ENCODE measurements at regions not wholly inside any gene's neighbourhood (a gene's known extent, or its start where the extent isn't known, plus 50 kb on each side); places are given as distances from the start of the nearest gene placed in this dataset.
"Not testable (repeated sequence)": the region's sequence is repeated elsewhere in the genome, so short reads cannot be mapped to it uniquely, and the experiment has no call there.

DNA sequence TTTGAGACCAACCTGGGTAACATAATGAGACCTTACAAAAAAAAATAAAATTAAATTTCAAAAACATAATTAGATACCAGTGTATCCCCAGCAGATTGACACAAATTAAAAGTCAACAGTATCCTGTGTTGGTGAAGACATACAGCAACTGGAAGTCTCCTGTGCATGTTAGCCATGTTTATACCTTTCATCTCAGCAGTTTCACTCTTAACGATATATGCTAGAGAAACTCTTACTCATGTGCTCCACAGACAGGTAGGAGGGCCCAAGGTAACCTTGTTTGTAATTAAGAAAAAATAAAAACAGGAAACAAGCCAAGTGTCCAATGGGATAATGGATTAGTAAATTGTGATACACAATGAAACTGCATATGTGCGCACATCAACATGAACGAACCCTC is 50.1 kb upstream of the N4BP3 start:
- TF ChIP-seq BHLHE40 (IDR thresholded peaks at IDR 0.05; ENCODE audit: borderline replicate concordance) = no peak
- TF ChIP-seq ZNF384 (IDR thresholded peaks at IDR 0.05) = no peak
- no peak for TF ChIP-seq SUZ12 (IDR thresholded peaks at IDR 0.05)
- no peak for TF ChIP-seq LEF1 (IDR thresholded peaks at IDR 0.05; ENCODE audit: borderline replicate concordance)
- no peak for TF ChIP-seq FOXK2 (IDR thresholded peaks at IDR 0.05)
- no peak for TF ChIP-seq TARDBP (IDR thresholded peaks at IDR 0.05)
- TF ChIP-seq FOXA1 (IDR thresholded peaks at IDR 0.05) = no peak
- ChIA-PET CTCF (interaction anchor here (1.0 kb wide), 1 partner anchor 12 kb away, joined by 3 read pairs; no protein-coding TSS in a partner anchor), POLR2A (no interaction called here)
- DNase-seq (ENCODE audit: extremely low spot score) = no peak

DNA sequence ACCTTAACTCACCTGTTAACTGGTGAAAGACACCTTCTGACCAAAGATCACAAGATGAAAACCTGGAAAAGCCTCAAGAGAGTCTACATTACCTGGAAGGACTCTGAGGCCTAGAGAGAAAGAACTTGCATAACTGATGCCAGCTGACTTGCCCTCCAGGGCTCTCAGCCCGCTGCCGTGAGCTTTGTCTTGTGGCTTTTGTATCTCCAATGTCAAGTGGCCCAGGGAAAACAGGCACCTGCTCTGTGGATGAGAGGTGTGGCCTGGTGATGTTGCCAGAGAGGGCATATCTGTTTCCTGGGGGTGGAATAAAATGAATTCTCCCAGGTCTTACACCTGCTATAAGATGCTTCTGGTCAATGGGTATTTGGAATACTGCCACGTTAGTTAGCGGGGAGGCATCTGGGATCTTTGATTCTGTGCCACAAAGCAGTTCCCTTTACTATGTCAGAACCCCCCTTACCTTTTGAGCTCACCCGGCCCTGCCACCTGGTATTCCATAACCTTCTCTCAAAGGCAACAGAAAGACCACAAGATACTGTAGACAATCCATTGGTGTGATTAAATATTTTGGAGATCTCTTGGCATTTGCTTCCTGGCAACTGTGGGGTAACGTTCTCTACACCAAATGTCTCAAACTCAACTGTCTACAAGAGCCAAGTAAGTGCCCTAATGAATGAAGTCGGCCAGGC is 54.9 kb upstream of the N4BP3 start:
- POLR2A ChIA-PET = no interaction called here
- TF ChIP-seq FOXK2 (IDR thresholded peaks at IDR 0.05) (no peak), FOXA1 (IDR thresholded peaks at IDR 0.05) (no peak), BHLHE40 (IDR thresholded peaks at IDR 0.05; ENCODE audit: borderline replicate concordance) (no peak), SUZ12 (IDR thresholded peaks at IDR 0.05) (no peak), LEF1 (IDR thresholded peaks at IDR 0.05; ENCODE audit: borderline replicate concordance) (no peak), ZNF384 (IDR thresholded peaks at IDR 0.05) (no peak), HDGF (IDR thresholded peaks at IDR 0.05; ENCODE audit: borderline replicate concordance) (no peak), L3MBTL2 (conservative IDR thresholded peaks at IDR 0.05) (no peak), CTBP1 (IDR thresholded peaks at IDR 0.05; ENCODE audit: borderline replicate concordance) (no peak), ELF4 (IDR thresholded peaks at IDR 0.05) (no peak), FOXM1 (IDR thresholded peaks at IDR 0.05; ENCODE audit: borderline replicate concordance) (no peak), TARDBP (IDR thresholded peaks at IDR 0.05) (no peak), ARNT (IDR thresholded peaks at IDR 0.05) (no peak), NFRKB (IDR thresholded peaks at IDR 0.05) (no peak), SP1 (IDR thresholded peaks at IDR 0.05) (no peak)
- TF ChIP-seq, protein P1, sequence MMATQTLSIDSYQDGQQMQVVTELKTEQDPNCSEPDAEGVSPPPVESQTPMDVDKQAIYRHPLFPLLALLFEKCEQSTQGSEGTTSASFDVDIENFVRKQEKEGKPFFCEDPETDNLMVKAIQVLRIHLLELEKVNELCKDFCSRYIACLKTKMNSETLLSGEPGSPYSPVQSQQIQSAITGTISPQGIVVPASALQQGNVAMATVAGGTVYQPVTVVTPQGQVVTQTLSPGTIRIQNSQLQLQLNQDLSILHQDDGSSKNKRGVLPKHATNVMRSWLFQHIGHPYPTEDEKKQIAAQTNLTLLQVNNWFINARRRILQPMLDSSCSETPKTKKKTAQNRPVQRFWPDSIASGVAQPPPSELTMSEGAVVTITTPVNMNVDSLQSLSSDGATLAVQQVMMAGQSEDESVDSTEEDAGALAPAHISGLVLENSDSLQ (IDR thresholded peaks at IDR 0.05) = no peak
- CTCF ChIA-PET = no interaction called here
- no peak for DNase-seq (ENCODE audit: extremely low spot score)

DNA sequence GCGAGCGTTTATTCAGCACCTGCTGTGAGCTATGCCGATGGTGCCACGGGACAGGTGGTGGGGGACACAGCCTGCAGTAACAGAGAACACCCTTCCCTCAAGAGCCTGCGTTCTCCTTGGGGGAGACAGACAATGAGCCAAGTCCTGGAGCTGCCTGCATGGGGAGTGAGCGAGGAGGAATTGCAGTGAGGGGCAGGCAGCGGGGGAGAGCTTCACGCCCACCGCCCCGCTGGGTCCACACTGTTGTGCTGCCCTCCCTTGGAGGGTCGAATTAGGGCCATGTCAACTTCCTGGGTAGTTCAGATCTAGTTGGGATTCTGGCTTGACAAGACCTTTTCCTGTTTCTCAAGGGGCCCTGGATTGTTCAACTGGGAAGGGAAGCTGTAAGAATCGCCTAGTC is 55.5 kb upstream of the N4BP3 start:
- no peak for TF ChIP-seq ARNT (IDR thresholded peaks at IDR 0.05)
- TF ChIP-seq FOXK2 (IDR thresholded peaks at IDR 0.05) = no peak
- TF ChIP-seq, protein P1 (IDR thresholded peaks at IDR 0.05) = no peak
- TF ChIP-seq L3MBTL2 (conservative IDR thresholded peaks at IDR 0.05) = no peak
- TF ChIP-seq BHLHE40 (IDR thresholded peaks at IDR 0.05; ENCODE audit: borderline replicate concordance) = no peak
- no peak for TF ChIP-seq FOXA1 (IDR thresholded peaks at IDR 0.05)
- no peak for TF ChIP-seq TARDBP (IDR thresholded peaks at IDR 0.05)
- TF ChIP-seq FOXM1 (IDR thresholded peaks at IDR 0.05; ENCODE audit: borderline replicate concordance) = no peak
- TF ChIP-seq NFRKB (IDR thresholded peaks at IDR 0.05) = no peak
- no peak for TF ChIP-seq ZNF384 (IDR thresholded peaks at IDR 0.05)
- no peak for TF ChIP-seq ELF4 (IDR thresholded peaks at IDR 0.05)
- TF ChIP-seq LEF1 (IDR thresholded peaks at IDR 0.05; ENCODE audit: borderline replicate concordance) = no peak
- TF ChIP-seq HDGF (IDR thresholded peaks at IDR 0.05; ENCODE audit: borderline replicate concordance) = no peak
- no peak for TF ChIP-seq SUZ12 (IDR thresholded peaks at IDR 0.05)
- no peak for TF ChIP-seq CTBP1 (IDR thresholded peaks at IDR 0.05; ENCODE audit: borderline replicate concordance)
- no peak for TF ChIP-seq SP1 (IDR thresholded peaks at IDR 0.05)
- DNase-seq (ENCODE audit: extremely low spot score) = no peak
- CTCF ChIA-PET = no interaction called here
- POLR2A ChIA-PET = no interaction called here

DNA sequence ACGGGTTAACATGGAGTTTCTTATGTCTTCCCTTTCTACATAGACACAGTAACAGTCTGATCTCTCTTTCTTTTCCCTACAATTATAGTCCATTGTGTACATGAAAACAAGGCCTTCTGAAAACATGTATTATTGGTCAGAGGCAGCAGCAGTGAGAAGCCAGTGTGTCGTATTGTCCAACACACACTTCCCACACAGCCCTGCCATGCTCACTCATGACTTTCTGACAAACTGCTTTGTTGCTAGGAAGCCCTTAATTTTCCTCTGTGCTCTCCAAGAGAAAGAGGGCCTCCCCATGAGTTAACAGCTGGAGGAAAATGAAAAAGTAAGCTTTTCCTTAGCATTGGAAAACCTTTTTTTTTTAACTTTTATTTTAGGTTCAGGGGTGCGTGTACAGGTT is 56.4 kb upstream of the N4BP3 start:
- POLR2A ChIA-PET = no interaction called here
- CTCF ChIA-PET = no interaction called here
- no peak for TF ChIP-seq FOXK2 (IDR thresholded peaks at IDR 0.05)
- no peak for TF ChIP-seq ZNF384 (IDR thresholded peaks at IDR 0.05)
- no peak for TF ChIP-seq BHLHE40 (IDR thresholded peaks at IDR 0.05; ENCODE audit: borderline replicate concordance)
- no peak for TF ChIP-seq HDGF (IDR thresholded peaks at IDR 0.05; ENCODE audit: borderline replicate concordance)
- DNase-seq (ENCODE audit: extremely low spot score) = no peak

DNA sequence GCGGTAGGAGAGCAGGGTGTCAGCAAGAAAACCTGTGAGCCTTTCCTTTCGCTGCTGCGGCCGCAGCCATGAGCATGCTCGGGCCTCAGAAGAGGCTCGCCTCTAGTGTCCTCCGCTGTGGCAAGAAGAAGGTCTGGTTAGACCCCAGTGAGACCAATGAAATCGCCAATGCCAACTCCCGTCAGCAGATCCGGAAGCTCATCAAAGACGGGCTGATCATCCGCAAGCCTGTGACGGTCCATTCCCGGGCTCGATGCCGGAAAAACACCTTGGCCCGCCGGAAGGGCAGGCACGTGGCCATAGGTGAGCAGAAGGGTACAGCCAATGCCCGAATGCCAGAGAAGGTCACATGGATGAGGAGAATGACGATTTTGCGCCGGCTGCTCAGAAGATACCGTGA is 57.8 kb upstream of the N4BP3 start:
- POLR2A ChIA-PET = interaction anchor here (0.6 kb wide), 1 partner anchor 653 kb away, joined by 3 read pairs; no protein-coding TSS in a partner anchor
- DNase-seq (ENCODE audit: extremely low spot score); CTCF ChIA-PET: not testable (repeated sequence)

DNA sequence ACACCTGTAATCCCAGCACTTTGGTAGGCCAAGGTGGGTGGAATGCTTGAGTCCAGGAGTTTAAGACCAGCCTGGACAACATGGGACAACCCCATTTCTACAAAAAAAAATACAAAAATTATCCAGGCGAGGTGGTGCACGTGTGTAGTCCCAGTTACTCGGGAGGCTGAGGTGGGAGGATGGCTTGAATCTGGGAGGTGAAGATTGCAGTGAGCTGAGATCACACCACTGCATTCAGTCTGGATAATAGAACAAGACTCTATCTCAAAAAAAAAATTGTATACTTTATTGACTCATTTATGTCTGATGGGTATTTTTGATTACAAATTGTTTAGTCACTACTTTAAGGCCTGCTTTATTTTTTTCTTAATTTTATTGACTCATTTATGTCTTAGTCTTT is 56.0 kb upstream of the PROP1 start:
- POLR2A ChIA-PET; CTCF ChIA-PET; DNase-seq (ENCODE audit: extremely low spot score): not testable (repeated sequence)

DNA sequence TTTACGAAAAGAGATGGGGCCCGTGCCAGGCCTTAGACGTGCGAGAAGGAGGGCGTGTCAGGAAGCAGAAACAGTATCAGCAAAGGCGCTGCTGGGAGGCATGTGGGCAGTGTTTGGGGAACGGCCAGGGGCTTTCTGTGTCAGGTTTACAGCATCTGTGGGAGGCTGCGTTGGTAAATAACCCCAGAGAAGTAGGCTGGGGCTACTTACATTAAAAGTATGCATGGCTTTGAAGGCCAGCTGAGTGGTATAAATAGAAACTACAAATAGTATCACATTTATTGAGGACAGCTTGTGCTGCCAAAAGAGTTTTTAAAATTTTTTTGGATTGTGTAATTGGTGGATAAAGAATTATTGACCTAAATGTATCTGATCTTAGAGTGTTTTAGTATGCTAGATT is 54.8 kb upstream of the PROP1 start:
- DNase-seq (ENCODE audit: extremely low spot score); CTCF ChIA-PET: not testable (repeated sequence)

DNA sequence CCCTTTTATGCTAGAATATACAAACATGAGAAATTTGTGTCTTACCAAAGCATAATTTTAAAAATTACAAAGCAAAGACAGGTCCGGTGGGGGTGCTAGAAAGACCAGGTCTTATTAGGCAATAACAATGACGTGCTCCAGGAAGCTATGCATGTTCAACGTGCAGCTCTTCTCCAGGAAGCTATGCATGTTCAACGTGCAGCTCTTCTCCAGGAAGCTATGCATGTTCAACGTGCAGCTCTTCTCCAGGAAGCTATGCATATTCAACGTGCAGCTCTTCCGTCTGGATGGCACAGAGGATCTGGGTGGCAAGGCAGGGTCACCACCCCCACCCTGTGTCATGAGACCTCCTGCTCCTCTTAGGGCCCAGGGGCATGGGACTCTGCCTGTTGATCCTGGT is 51.9 kb upstream of the PROP1 start:
- DNase-seq (ENCODE audit: extremely low spot score); CTCF ChIA-PET; POLR2A ChIA-PET: not testable (repeated sequence)

More for the DNA sequence above, 54.8 kb upstream of the PROP1 start:
- POLR2A ChIA-PET = not testable (repeated sequence)

DNA sequence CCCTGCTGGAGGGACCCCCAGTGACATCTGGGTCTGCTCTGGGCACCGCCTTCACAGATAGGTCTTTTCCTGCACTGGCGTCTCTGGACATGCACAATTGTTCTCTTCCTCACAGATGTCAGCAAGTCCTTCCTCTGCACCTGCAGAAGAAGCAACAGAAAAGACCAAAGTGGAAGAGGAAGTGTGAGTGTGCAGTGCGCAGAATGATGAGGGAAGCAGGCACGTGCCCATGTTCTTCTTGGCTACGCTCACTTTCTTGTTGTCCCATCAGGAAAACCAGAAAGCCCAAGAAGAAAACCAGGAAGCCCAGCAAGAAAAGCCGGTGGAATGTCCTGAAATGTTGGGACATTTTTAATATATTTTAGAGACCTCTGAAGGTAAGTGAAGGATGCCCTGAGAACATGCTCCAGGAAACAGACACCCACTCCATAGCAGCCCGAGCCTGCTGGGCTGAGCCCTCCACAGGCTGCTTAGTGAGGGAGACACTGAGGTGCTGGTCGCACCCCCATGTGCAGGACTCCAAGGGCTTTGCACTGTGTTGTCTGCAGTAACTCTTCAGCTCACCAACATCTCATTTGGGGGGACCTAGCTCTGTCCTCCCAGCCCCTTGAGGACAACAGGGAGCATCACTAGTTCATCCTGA is 50.8 kb upstream of the PROP1 start:
- CTCF ChIA-PET; POLR2A ChIA-PET; DNase-seq (ENCODE audit: extremely low spot score): not testable (repeated sequence)

DNA sequence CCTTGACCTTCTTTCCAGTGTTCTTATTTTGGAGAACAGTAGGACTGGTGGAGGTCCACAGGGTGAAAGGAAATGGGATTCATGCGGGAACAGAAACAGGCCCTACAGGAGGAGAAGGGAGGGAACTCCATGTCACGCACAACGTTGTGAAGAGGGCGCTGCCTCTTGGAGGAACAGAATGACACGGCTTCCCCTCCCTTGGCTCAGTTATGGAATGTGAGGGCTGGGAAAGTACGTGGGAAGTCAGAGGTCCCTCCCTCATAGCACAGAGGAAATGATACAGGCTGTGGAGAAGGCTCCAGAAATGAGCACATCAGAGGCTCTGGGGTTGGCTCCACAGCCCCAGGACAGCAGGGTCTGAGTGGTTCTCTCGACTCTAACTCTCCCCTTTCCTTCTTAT is 49.9 kb upstream of the PROP1 start:
- CTCF ChIA-PET; POLR2A ChIA-PET; DNase-seq (ENCODE audit: extremely low spot score): not testable (repeated sequence)
